H1 (cell line): ENCODE measurements at regions not wholly inside any gene's neighbourhood (a gene's known extent, or its start where the extent isn't known, plus 50 kb on each side); places are given as distances from the start of the nearest gene placed in this dataset.

ENCODE experiments used
- CHD2 ChIP-seq: IDR thresholded peaks from 2 replicates; pipeline ENCODE4 v1.6.1; 2012; ENCODE audit warnings: low read length, improper control_type of control experiment
- CHD7 ChIP-seq: fragments of 300-600 bp; sonication (generic); IDR thresholded peaks from 2 replicates; pipeline ENCODE4 v1.7.1; 2012; ENCODE audit warnings: low read length, moderate library complexity, mild to moderate bottlenecking, inconsistent platforms; ENCODE audit not compliant: insufficient replicate concordance
- KDM1A ChIP-seq: fragments of 200-600, 300-600 bp; sonication (generic); IDR thresholded peaks from 2 replicates; pipeline ENCODE4 v1.7.1; 2016; ENCODE audit warnings: mild to moderate bottlenecking, low read length, borderline replicate concordance
- KDM4A ChIP-seq: IDR thresholded peaks from one replicate; pipeline ENCODE4 v1.7.1; 2012; ENCODE audit warnings: low read depth, mild to moderate bottlenecking, moderate library complexity, low read length, inconsistent platforms; ENCODE audit not compliant: severe bottlenecking
- RBBP5 ChIP-seq: IDR thresholded peaks from 2 replicates; pipeline ENCODE4 v1.7.1; 2012; ENCODE audit warnings: low read depth, mild to moderate bottlenecking, inconsistent platforms, low read length, moderate library complexity, borderline replicate concordance
- SRF ChIP-seq: IDR thresholded peaks from 2 replicates; pipeline ENCODE4 v1.6.1; 2011; ENCODE audit warnings: mild to moderate bottlenecking, low read depth, low read length, moderate library complexity
- TAF1 ChIP-seq: IDR thresholded peaks from 2 replicates; pipeline ENCODE4 v1.6.1; 2011; ENCODE audit warnings: mild to moderate bottlenecking, low read depth, low read length
- TAF7 ChIP-seq: optimal IDR thresholded peaks from 2 replicates; pipeline ENCODE3; 2011; ENCODE audit warnings: low read depth, mild to moderate bottlenecking, inconsistent platforms, low read length, moderate library complexity, borderline replicate concordance
- TCF12 ChIP-seq: IDR thresholded peaks from 2 replicates; pipeline ENCODE4 v1.6.1; 2011; ENCODE audit warnings: low read depth, mild to moderate bottlenecking, low read length

- TF ChIP-seq CHD7 = no peak
- no peak for TF ChIP-seq KDM4A
- TF ChIP-seq TAF7 = no peak
- TF ChIP-seq TCF12 = no peak
- TF ChIP-seq SRF = no peak
- no peak for TF ChIP-seq RBBP5
- TF ChIP-seq KDM1A = no peak
- no peak for TF ChIP-seq TAF1
- no peak for TF ChIP-seq CHD2
These were observed 102.7 kb upstream of the TENM3 start (continued) for GRCh38 chr4:182140547-182140946.
